ENCODE measurements at regions not wholly inside any gene's neighbourhood (a gene's known extent, or its start where the extent isn't known, plus 50 kb on each side); places are given as distances from the start of the nearest gene placed in this dataset.

DNA sequence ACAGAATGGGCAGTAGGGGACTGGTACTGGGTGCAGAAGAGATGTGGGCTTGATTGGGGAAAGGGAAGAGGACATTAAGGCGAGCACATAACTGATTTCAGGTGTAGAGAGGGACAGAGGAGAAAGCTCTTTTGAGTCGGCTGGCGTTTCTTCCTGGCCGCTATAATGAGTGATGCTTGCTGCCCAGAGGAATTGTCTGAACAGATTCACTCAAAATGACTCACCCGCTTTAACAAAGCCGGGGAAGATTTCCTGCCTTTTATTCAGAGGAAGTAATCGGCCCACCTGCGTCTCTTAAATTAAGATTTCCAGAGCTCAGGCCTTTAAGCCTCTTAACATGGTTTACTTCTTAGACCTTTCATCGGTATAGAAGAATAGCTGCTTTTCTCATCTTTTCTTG, 102.1 kb upstream of the AP1S2 start:
- ATAC-seq = no peak

DNA sequence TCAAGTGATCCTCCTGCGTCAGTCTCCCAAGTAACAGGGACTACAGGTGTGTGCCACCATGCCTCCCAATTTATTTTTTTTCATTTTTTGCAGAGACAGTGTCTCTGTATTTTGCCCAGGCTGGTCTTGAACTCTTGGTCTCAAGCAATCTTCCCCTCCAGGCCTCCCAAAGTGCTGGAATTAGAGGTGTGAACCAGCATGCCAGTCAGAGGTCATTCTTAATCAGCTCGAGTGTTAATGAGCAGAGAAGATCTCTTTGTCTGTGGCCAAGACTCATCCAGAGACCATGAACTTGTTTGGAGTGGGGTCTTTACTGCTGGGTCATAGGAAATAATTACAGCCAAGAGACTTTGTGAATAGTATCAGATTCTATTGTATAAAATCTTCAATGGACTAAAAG, 99.2 kb upstream of the AP1S2 start:
- ATAC-seq = no peak
- Mint-ChIP-seq H3K36me3 (ENCODE audit: insufficient read depth) (no peaks in the 10 kb centered on the region), H3K4me3 (no peak overlapping the region)

More for the DNA sequence above, 102.1 kb upstream of the AP1S2 start:
- Mint-ChIP-seq H3K9me3 (no peaks in the 10 kb centered on the region), H3K4me3 (no peak overlapping the region), H3K36me3 (ENCODE audit: insufficient read depth) (no peaks in the 10 kb centered on the region), H3K27me3 (ENCODE audit: low read depth) (no peaks in the 10 kb centered on the region), H3K4me1 (ENCODE audit: low read depth) (no peaks in the 10 kb centered on the region)
- DNase-seq = no peak

DNA sequence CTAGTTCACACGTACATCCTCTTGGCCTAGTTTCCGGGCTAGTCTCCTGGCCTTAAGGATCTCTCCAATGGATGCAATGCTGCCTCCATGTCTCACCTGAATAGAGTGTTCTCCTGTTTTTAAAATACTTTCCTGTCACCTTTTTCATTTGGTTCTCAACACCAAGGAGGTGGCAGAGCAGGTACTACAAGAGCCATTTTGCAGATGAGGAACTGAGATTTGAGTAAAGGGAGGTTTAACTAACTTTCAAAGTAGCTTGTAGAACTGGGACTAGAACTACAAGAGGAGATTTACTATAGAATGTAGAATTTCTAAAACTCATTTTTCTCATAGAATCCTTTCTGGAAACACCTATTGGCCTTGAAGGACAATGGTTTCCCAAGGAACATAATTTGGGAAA, 97.6 kb upstream of the AP1S2 start:
- ATAC-seq (no peak), DNase-seq (no peak)
- H3K27me3 Mint-ChIP-seq (ENCODE audit: low read depth) = no peaks in the 10 kb centered on the region
- no peak overlapping the region for H3K4me3 Mint-ChIP-seq
- H3K9me3 Mint-ChIP-seq = no peaks in the 10 kb centered on the region
- H3K36me3 Mint-ChIP-seq (ENCODE audit: insufficient read depth) = no peaks in the 10 kb centered on the region
- no peaks in the 10 kb centered on the region for H3K4me1 Mint-ChIP-seq (ENCODE audit: low read depth)

More for the DNA sequence above, 99.2 kb upstream of the AP1S2 start:
- no peaks in the 10 kb centered on the region for H3K9me3 Mint-ChIP-seq
- H3K4me1 Mint-ChIP-seq (ENCODE audit: low read depth) = no peaks in the 10 kb centered on the region
- no peak for DNase-seq
- H3K27me3 Mint-ChIP-seq (ENCODE audit: low read depth) = no peaks in the 10 kb centered on the region

- no peaks in the 10 kb centered on the region for H3K36me3 Mint-ChIP-seq (ENCODE audit: insufficient read depth)
- no peaks in the 10 kb centered on the region for H3K4me1 Mint-ChIP-seq (ENCODE audit: low read depth)
- H3K9me3 Mint-ChIP-seq = no peaks in the 10 kb centered on the region
- H3K4me3 Mint-ChIP-seq = no peak overlapping the region
- DNase-seq = no peak
- ATAC-seq = no peak
- H3K27me3 Mint-ChIP-seq (ENCODE audit: low read depth) = no peaks in the 10 kb centered on the region
Measured at GRCh38 chrX:15948318-15948660, 93.7 kb upstream of the AP1S2 start.

- no peak overlapping the region for H3K4me3 Mint-ChIP-seq
- ATAC-seq (no peak), DNase-seq (no peak)
- no peaks in the 10 kb centered on the region for H3K27me3 Mint-ChIP-seq (ENCODE audit: low read depth)
- no peaks in the 10 kb centered on the region for H3K36me3 Mint-ChIP-seq (ENCODE audit: insufficient read depth)
- H3K9me3 Mint-ChIP-seq = no peaks in the 10 kb centered on the region
- no peaks in the 10 kb centered on the region for H3K4me1 Mint-ChIP-seq (ENCODE audit: low read depth)
Measured at GRCh38 chrX:15947648-15948317, 93.2 kb upstream of the AP1S2 start.

- DNase-seq = no peak
- H3K36me3 Mint-ChIP-seq (ENCODE audit: insufficient read depth) = no peaks in the 10 kb centered on the region
- no peaks in the 10 kb centered on the region for H3K9me3 Mint-ChIP-seq
- no peak overlapping the region for H3K4me3 Mint-ChIP-seq
- no peaks in the 10 kb centered on the region for H3K27me3 Mint-ChIP-seq (ENCODE audit: low read depth)
- peak in 1 of 2 donors; percentile 25 for ATAC-seq
- H3K4me1 Mint-ChIP-seq (ENCODE audit: low read depth) = no peaks in the 10 kb centered on the region
Measured at GRCh38 chrX:15946783-15947580, 92.4 kb upstream of the AP1S2 start.

GRCh38 chrX:15943391-15943790, 88.8 kb upstream of the AP1S2 start:
- no peak for ATAC-seq
- DNase-seq = no peak
- Mint-ChIP-seq H3K27me3 (ENCODE audit: low read depth) (no peaks in the 10 kb centered on the region), H3K9me3 (no peaks in the 10 kb centered on the region), H3K4me1 (ENCODE audit: low read depth) (no peaks in the 10 kb centered on the region), H3K36me3 (ENCODE audit: insufficient read depth) (no peaks in the 10 kb centered on the region), H3K4me3 (no peak overlapping the region)

DNA sequence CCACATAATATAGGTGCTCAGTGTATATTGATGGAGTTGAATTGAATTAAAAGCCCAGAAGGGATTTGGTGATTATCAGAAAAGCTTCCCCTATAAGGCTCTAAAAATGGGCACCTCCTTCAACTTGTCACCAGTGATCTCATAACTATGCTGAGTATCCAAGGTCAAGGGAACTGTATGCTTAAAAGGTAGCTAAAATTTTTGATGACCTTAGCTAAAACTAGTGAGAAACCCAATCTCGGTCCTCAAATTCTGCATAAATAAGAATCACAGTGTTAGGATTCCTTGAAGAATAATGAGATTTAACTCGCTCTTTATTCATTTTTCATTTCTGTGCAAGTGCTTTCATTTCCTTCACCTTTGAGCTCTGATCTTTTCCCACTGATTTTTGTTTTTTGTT, 87.7 kb upstream of the AP1S2 start:
- H3K4me3 Mint-ChIP-seq = no peak overlapping the region
- DNase-seq (no peak), ATAC-seq (no peak)
- no peaks in the 10 kb centered on the region for H3K27me3 Mint-ChIP-seq (ENCODE audit: low read depth)
- H3K9me3 Mint-ChIP-seq = no peaks in the 10 kb centered on the region
- H3K36me3 Mint-ChIP-seq (ENCODE audit: insufficient read depth) = no peaks in the 10 kb centered on the region
- H3K4me1 Mint-ChIP-seq (ENCODE audit: low read depth) = no peaks in the 10 kb centered on the region

DNA sequence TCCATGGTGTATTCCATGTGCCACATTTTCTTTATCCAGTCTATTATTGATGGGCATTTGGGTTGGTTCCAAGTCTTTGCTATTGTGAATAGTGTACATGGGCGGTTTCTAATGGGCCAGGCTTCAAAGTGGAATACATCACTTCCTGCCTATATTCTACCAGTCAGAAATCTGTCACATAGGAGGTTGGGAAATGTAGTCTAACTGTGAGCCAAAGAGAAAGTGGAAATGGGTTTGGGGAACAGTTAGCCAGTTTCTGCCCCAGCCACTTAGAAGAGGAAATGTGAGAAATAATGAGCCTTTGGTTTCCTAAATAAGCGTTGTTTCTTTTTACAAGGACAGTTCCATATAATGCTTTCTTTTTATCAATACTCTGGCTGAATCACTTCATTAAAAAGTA, 85.1 kb upstream of the AP1S2 start:
- Mint-ChIP-seq H3K4me3 (no peak overlapping the region), H3K27me3 (ENCODE audit: low read depth) (peaks cover 4% of the 10 kb centered on the region), H3K4me1 (ENCODE audit: low read depth) (no peaks in the 10 kb centered on the region), H3K36me3 (ENCODE audit: insufficient read depth) (no peaks in the 10 kb centered on the region), H3K9me3 (no peaks in the 10 kb centered on the region)
- DNase-seq (no peak), ATAC-seq (no peak)

- no peak overlapping the region for H3K4me3 Mint-ChIP-seq
- no peaks in the 10 kb centered on the region for H3K36me3 Mint-ChIP-seq (ENCODE audit: insufficient read depth)
- H3K27me3 Mint-ChIP-seq (ENCODE audit: low read depth) = peaks cover 5% of the 10 kb centered on the region
- no peak for ATAC-seq
- no peaks in the 10 kb centered on the region for H3K4me1 Mint-ChIP-seq (ENCODE audit: low read depth)
- no peaks in the 10 kb centered on the region for H3K9me3 Mint-ChIP-seq
- no peak for DNase-seq
Measured at GRCh38 chrX:15938072-15938471, 83.5 kb upstream of the AP1S2 start.

DNA sequence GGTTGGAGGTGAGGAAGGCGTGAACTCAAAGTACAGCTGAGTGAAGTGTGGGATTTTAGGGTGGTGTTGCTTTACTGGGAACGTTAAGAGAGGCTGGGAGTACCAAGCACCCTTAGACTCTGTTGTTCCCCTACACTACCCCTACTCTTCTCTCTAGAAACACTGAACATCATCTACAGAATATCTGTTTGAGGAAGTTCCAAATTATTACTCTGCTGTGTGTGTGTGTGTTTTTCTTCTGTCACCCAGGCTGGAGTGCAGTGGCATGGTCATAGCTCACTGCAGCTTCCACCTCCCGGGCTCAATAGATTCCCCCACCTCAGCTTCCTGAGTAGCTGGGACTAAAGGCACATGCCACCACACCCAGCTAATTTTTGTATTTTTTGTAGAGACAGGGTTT, 76.7 kb upstream of the AP1S2 start:
- no peak for DNase-seq
- peaks cover 17% of the 10 kb centered on the region for H3K27me3 Mint-ChIP-seq (ENCODE audit: low read depth)
- H3K9me3 Mint-ChIP-seq = no peaks in the 10 kb centered on the region
- no peaks in the 10 kb centered on the region for H3K36me3 Mint-ChIP-seq (ENCODE audit: insufficient read depth)
- no peak overlapping the region for H3K4me3 Mint-ChIP-seq
- H3K4me1 Mint-ChIP-seq (ENCODE audit: low read depth) = no peaks in the 10 kb centered on the region
- no peak for ATAC-seq

DNA sequence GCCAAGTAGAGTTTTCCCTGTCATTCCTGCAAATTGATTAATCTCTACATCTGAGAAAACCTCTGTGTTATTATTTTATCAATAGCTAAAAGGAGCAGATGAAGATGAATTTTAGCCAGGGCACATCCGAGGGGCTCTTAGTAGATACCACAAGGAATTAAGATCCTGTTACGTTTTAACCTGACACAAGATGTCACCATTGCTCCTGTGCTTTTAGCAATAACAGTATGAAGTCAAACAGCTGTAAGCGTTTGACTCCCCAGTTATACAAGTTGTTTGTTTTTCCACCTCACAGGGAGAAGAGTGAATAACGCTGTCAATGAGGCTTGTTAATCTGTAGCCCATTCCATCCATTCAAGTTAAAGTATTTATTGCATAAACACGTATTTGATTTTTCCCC, 76.0 kb upstream of the AP1S2 start:
- no peaks in the 10 kb centered on the region for H3K9me3 Mint-ChIP-seq
- peaks cover 18% of the 10 kb centered on the region for H3K27me3 Mint-ChIP-seq (ENCODE audit: low read depth)
- no peak for ATAC-seq
- H3K4me1 Mint-ChIP-seq (ENCODE audit: low read depth) = no peaks in the 10 kb centered on the region
- no peak overlapping the region for H3K4me3 Mint-ChIP-seq
- no peaks in the 10 kb centered on the region for H3K36me3 Mint-ChIP-seq (ENCODE audit: insufficient read depth)
- no peak for DNase-seq

GRCh38 chrX:15929194-15929593, 74.6 kb upstream of the AP1S2 start:
- Mint-ChIP-seq H3K4me1 (ENCODE audit: low read depth) (no peaks in the 10 kb centered on the region), H3K9me3 (no peaks in the 10 kb centered on the region)

GRCh38 chrX:15926622-15927021, 72.0 kb upstream of the AP1S2 start:
- no peaks in the 10 kb centered on the region for H3K4me1 Mint-ChIP-seq (ENCODE audit: low read depth)
- no peaks in the 10 kb centered on the region for H3K9me3 Mint-ChIP-seq
- no peak overlapping the region for H3K4me3 Mint-ChIP-seq
- no peaks in the 10 kb centered on the region for H3K36me3 Mint-ChIP-seq (ENCODE audit: insufficient read depth)
- DNase-seq (no peak), ATAC-seq (no peak)
- H3K27me3 Mint-ChIP-seq (ENCODE audit: low read depth) = peaks cover 19% of the 10 kb centered on the region

More at GRCh38 chrX:15929194-15929593, 74.6 kb upstream of the AP1S2 start:
- ATAC-seq (no peak), DNase-seq (no peak)
- H3K36me3 Mint-ChIP-seq (ENCODE audit: insufficient read depth) = no peaks in the 10 kb centered on the region
- peaks cover 22% of the 10 kb centered on the region for H3K27me3 Mint-ChIP-seq (ENCODE audit: low read depth)
- H3K4me3 Mint-ChIP-seq = no peak overlapping the region

DNA sequence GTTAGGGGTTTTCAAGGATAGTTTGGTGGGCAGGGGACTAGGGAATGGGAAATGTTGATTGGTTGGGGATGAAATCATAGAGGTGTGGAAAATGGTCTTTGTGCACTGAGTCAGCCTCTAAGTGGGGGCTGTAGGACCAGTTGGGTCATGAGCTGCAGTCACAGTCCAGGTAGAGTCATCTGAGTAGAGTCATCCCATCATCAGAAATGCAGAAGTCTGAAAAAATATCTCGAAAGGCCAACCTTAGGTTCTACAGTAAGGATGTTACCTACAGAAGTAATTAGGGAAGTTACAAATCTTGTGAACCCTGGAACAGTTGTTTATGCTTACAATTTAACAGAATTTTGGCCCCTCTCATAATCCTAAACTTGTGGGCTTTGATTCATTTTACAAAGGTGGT, 63.4 kb upstream of the AP1S2 start:
- DNase-seq (no peak), ATAC-seq (no peak)
- Mint-ChIP-seq H3K4me1 (ENCODE audit: low read depth) (no peaks in the 10 kb centered on the region), H3K9me3 (no peaks in the 10 kb centered on the region), H3K4me3 (no peak overlapping the region), H3K36me3 (ENCODE audit: insufficient read depth) (no peaks in the 10 kb centered on the region), H3K27me3 (ENCODE audit: low read depth) (peaks cover 2% of the 10 kb centered on the region)
